ENCODE measurements at regions not wholly inside any gene's neighbourhood (a gene's known extent, or its start where the extent isn't known, plus 50 kb on each side); places are given as distances from the start of the nearest gene placed in this dataset.
A peak's percentile ranks its signal among the peaks of the same experiment; 100 is the strongest.

DNA sequence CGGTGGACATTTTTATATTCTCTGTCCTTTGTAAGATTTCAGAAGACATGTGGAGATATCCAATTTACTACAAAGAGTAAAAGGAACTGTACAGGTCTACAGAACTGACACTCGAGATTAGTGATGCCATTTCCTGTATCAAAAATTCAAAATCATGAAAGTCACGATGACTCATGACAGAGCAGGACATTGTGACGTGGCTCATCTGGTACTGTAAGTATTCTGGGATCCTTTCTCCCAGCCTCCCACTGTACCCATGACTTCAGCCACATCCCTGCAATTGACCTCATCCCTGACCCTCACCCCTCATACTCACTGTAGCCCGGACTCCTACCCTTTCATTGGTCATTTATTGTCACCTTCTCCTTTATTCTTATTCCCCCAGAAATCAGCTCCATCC is 736.5 kb downstream of the EPHA4 start:
- ATAC-seq (no peak), DNase-seq (no peak)
- intact Hi-C loops (cut with micrococcal nuclease), result no loop called here

- no peak for ATAC-seq
- DNase-seq, result no peak
- intact Hi-C loops (cut with micrococcal nuclease), result no loop called here
Observed at GRCh38 chr2:220837226-220837625, 734.9 kb downstream of the EPHA4 start.

DNA sequence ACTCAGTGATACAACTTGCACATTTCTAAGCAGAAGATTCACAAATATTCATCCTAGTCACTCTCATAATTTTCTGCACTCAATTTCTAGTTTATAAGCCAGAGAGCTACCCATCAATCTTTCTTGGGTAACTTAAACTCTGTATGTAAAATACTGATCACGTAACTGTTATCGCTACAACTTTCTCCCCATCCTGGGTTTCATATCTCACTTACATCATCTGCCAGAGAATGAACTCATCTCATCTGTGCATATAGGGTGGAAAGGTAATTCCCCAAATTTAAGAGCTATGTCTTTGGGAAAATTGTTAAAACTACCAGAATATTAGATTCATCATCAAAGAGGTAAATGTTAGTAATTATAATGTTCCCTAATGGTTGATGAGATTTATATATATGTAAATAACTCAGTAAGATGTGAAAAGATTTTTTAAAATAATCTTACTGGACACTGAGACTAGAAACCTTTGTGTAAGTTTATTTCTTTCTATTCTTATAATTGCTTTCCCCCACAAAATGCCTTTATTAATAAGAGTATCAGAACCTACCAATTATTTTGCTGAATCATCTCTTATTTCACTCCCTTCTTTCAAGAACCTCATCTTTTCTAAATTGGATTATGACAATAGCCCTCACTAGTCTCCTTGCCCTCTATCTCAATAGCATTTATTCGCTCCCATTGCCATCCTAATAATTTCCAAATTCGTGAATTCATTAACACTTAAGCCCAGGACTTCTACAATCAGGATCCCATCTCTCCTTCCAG is 729.0 kb downstream of the EPHA4 start:
- ATAC-seq (no peak), DNase-seq (no peak)
- intact Hi-C loops (cut with micrococcal nuclease), result no loop called here

DNA sequence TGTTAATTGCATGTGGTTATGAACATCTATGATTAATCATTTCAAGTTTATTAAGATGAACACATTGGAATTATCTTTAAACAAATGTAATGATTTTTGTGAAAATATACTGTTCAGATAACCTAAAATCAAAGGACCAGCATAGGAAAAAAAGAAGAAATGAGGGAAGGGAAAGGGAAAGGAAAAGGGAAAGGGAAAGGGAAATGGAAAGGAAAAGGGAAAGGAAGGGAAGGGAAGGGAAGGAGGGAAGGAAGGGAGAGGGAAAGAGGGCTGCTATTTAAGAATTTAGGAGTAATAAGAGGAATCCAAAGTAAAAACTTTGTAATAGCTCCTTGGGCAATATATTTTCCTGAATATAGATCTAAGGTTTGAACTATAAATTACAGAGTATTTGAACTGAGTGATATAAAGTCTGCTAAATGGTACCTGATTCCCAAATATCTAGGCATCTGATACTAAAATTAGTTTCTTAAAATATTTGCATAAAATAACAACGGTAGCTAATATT is 726.3 kb downstream of the EPHA4 start:
- intact Hi-C loops (cut with micrococcal nuclease), result no loop called here
- ATAC-seq, result no peak
- DNase-seq, result no peak

DNA sequence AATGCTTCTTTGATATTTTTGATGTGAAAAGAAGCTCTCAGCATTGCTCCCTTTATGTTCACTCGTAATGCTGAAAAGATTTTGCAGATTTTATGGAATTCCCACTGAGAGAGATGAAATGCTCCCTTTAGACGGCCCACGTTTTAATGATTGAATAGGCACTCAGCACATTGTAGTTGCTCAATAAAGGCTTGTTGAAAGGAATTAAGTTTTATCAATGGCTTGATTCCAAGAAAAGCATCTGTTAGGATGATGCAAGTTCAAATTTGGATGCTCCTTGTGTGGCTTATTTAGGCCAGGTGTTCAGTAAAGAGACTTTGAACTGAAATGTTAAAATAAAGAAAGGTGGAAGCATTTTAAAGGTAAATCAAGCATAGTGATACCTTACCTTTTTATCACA is 725.1 kb downstream of the EPHA4 start:
- intact Hi-C loops (cut with micrococcal nuclease), result no loop called here
- DNase-seq (no peak), ATAC-seq (no peak)

DNA sequence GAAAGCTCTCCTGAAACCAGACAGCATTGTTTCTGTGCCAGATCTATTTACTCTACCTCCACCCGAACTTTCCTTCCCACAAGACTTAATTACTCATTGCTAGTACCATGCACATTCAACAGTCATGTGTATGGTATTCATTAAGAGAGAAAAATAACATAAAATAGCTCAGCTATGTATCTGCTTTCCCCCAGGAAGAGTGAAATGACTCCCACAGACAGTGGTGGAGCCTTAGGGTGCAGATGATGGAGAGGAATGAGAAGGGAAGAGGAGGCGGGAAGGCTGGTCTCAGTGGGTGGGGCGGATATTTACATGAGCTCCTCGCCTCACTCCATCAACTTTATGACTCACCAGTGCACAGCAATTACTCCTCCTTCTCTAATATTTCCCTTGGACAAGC is 724.5 kb downstream of the EPHA4 start:
- intact Hi-C loops (cut with micrococcal nuclease), result no loop called here
- DNase-seq, result no peak
- ATAC-seq, result no peak

- no peak for DNase-seq
- ATAC-seq, result no peak
- intact Hi-C loops (cut with micrococcal nuclease), result no loop called here
Observed at GRCh38 chr2:220849433-220849832, 722.7 kb downstream of the EPHA4 start.

- DNase-seq (no peak), ATAC-seq (no peak)
- intact Hi-C loops (cut with micrococcal nuclease), result no loop called here
Observed at GRCh38 chr2:220850116-220850515, 722.0 kb downstream of the EPHA4 start.

DNA sequence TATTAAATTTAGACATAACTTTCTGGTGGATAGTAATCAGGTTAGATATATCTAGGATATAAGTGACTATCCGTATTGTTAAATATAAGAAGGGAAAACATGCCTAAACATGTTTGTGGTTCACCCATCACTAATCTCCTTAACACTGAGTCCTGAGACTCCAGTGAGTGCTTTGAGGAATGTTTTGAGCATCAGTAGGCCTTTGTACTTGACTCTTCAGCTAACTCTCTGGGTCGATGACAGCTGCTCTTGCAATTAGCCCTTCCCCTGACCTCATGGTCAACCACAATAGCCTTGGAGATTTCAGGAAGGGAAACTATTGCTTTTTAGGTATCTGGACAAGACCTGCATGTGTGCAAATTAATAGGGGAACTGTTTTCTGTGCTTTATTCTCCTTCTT is 716.8 kb downstream of the EPHA4 start:
- intact Hi-C loops (cut with micrococcal nuclease), result no loop called here
- DNase-seq, result no peak
- peak; percentile 96 for ATAC-seq

DNA sequence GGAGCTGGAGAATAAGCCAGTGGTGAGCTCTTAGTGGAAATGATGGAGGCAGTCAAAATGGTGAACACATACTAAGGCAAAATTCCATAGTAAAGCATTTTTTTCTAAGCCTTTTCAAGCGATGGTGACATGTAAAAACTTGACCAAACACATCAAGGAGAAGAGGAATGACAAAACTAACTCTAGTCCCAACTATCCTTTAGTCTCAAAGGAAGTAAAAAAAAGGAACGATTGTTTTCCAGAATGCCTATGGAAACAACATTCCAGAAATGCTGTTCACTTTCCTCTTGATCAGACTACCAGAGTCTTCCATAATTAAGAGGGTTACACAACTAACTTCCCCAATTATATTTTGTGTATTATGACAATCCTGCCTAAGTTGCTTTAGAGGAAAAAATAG is 715.6 kb downstream of the EPHA4 start:
- no peak for ATAC-seq
- DNase-seq, result no peak
- intact Hi-C loops (cut with micrococcal nuclease), result no loop called here

DNA sequence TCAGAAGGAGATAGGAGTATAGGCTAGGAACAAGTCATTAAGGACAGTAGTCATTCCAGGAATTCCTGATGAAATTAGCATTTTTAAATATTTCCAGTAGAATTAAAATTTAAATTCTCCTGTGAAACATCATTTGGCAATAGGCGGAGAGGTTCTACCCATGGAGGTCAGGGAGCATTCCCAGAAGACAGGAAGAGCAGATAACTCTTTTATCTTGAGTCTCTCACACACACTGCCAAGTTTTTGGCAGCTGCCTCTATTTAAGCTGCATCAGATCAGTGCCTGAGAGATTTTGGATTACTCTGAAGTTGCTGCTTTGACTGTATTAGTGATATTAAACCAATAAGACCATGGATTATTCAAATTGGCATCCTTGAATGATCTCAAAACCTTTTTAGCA is 714.7 kb downstream of the EPHA4 start:
- ATAC-seq (no peak), DNase-seq (no peak)
- intact Hi-C loops (cut with micrococcal nuclease), result no loop called here

GRCh38 chr2:220858101-220858500 is 714.0 kb downstream of the EPHA4 start:
- ATAC-seq, result no peak
- intact Hi-C loops (cut with micrococcal nuclease), result no loop called here
- DNase-seq, result no peak

DNA sequence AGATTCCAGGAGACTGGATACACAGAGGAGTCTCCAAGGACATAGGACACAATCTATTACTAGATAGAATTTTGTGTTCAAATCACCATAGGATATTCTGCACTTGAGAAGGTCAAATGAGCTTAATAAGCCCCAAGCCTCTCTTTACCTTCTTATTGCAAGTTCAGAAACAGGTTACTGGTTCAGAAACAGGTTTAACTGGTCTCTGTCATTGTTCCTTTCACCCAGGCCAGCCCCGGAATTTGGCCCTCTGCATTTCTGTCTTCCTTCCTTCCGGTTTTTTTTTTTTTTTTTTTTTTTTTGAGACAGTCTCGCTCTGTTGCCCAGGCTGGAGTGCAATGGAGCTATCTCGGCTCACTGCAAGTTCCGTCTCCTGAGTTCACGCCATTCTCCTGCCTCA is 700.2 kb downstream of the EPHA4 start:
- ATAC-seq (no peak), DNase-seq (no peak)
- intact Hi-C loops (cut with micrococcal nuclease), result no loop called here

DNA sequence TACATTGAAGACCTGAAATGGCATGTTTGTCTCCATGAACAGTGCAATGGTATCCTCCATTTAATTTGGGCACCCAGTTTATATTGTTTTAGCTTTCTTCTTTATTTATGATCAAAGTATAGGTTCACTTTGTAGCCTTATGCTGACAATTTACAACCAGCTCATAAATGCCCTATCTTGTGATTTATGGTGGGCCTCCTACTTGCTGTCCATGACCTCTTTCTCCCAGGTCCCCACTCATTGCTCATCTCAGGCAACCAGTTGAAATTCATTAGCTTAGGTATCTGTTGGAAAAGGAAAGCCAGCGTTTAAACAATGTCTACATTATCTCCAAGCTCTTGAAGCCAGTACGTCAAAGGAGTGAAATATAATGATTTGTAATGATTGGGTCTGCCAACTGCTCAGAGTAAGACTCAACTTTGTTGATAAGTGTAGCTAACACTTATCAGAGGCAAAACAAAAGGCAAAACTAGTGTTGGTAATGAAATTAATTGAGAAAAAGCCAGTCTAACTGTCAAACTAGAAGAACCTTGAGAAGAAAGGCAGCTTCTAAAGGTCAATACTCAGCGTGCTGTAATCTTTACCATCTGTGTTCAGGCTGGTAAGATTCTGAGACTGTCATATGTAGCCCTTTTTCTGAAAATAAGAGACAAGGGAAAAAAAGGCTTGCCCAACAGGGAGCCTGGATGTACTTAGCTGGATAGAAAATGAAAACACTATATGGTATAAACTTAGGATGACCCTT is 695.9 kb downstream of the EPHA4 start:
- DNase-seq (no peak), ATAC-seq (no peak)
- intact Hi-C loops (cut with micrococcal nuclease), result no loop called here

- DNase-seq (no peak), ATAC-seq (no peak)
- intact Hi-C loops (cut with micrococcal nuclease), result no loop called here
Observed at GRCh38 chr2:220877491-220877890, 694.6 kb downstream of the EPHA4 start.

GRCh38 chr2:220877897-220878296 is 694.2 kb downstream of the EPHA4 start:
- DNase-seq, result no peak
- intact Hi-C loops (cut with micrococcal nuclease), result no loop called here
- ATAC-seq, result no peak

- no peak for DNase-seq
- ATAC-seq, result no peak
- intact Hi-C loops (cut with micrococcal nuclease), result no loop called here
Observed at GRCh38 chr2:220880623-220881596, 691.2 kb downstream of the EPHA4 start.

GRCh38 chr2:220882507-220882906 is 689.6 kb downstream of the EPHA4 start:
- intact Hi-C loops (cut with micrococcal nuclease), result no loop called here
- DNase-seq (no peak), ATAC-seq (no peak)

DNA sequence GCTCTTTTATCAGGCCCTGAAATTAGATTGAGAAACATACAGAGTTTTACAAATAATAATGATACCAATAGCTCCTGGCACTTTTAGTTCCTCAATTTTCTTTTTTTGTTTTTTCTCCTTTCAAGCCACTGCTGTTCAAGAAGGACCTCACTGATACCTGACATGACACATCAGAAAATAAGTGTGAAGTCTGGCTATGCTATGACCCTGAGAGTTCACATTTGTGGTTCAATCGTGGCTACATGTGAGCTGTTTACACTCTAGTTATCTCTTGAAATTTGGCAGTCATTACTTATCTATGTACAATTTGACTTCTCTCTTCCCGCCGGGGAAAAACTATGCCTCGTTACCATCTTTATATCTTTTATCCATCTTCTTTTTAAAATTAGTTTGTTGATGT is 686.5 kb downstream of the EPHA4 start:
- intact Hi-C loops (cut with micrococcal nuclease), result no loop called here
- no peak for ATAC-seq
- no peak for DNase-seq

Measured in left ventricle myocardium superior (tissue), 1 donor.